ENCODE measurements at regions not wholly inside any gene's neighbourhood (a gene's known extent, or its start where the extent isn't known, plus 50 kb on each side); places are given as distances from the start of the nearest gene placed in this dataset.

DNA sequence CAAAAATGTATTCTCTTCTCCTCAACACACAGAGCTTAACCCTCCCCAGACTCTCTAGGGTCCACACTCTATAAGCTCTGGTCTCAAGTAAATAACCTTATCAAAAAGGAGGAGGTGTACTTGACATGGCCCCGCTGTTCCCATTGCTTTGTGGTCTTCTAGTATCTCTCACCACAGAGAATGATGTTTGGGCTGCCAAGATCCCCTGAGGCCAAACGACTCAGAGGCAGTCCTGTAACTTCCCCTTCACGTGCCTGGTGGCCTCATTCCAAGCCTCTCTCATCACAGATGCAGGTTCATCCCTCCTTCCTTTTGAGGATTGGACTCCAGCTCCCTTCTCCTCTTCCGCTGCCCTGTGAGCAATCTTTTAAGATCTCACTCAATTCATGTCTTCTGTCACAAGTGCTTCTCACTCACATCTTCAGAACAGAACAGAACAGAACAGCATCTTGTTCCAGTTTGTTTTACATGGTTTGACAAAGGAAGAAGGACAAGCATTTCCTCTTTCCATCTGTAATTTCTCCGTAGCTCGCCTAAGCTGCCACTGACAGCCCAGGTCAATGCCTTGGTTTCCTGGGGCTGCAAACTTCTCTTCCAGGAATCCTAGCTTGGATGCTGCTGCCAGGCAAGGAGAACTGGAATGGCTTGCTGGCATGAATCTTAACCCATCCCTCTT is 541.5 kb downstream of the CD83 start:
- no peak for DNase-seq

- DNase-seq = no peak
These were observed 542.3 kb downstream of the CD83 start for GRCh38 chr6:14659841-14660240.

GRCh38 chr6:14660806-14661579 is 543.4 kb downstream of the CD83 start:
- DNase-seq = no peak

GRCh38 chr6:14661691-14662090 is 544.1 kb downstream of the CD83 start:
- no peak for DNase-seq

DNA sequence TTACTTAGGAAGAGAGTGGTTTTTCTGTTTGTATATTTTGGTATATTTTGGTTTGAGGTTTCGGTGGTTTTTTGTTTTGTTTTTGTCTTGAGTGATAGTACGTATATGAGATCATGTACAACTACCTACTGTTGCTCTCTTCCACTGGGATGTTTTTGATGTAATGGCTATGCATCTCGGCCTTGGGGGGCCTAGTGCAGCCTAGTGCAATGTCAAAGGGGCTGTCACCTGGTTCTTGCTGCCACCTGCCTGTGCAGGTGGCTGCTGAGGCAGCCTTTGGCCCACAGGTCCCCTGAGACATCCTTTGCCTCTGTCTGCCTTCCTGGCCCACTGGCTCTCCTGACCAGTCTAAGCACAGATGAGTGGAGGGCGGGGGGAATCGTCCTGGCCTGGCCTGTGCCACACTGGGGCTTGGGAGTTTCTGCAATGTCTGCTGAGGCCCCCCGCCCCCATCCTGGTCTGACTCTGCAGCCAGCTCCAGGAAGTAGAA is 546.6 kb downstream of the CD83 start:
- DNase-seq = no peak

DNA sequence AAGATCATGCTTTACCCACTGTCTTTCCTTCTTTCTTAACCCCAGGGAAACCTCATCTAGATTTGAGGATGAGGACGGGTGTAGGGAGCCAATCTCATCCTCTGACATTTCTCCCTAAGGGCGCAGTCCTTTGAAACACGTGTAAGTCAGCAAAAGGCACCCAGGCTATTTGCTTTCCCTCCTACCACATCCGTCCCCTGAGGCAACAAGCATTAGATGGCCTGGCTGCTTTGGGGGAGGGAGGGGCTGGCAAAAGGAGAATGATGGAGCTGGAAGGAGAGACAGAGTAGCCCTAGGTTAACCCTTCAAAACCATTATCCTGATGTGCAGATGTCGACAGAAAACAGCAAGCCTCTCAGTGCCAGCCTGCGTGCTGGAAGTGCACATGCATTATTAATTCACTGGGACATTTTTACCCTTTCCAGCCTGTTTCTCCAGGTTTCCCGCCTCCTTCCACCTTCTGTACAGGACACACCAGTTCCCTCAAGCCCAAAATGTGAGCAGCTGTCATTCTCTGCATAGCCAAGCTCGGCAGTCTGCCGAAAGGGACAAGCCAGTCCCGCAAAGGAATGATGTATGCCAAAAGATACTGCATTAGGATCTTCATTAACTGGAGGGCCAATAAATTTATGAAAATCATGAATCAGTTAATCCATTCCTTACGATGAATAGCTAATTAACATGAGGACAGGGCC is 547.2 kb downstream of the CD83 start:
- DNase-seq = no peak

DNA sequence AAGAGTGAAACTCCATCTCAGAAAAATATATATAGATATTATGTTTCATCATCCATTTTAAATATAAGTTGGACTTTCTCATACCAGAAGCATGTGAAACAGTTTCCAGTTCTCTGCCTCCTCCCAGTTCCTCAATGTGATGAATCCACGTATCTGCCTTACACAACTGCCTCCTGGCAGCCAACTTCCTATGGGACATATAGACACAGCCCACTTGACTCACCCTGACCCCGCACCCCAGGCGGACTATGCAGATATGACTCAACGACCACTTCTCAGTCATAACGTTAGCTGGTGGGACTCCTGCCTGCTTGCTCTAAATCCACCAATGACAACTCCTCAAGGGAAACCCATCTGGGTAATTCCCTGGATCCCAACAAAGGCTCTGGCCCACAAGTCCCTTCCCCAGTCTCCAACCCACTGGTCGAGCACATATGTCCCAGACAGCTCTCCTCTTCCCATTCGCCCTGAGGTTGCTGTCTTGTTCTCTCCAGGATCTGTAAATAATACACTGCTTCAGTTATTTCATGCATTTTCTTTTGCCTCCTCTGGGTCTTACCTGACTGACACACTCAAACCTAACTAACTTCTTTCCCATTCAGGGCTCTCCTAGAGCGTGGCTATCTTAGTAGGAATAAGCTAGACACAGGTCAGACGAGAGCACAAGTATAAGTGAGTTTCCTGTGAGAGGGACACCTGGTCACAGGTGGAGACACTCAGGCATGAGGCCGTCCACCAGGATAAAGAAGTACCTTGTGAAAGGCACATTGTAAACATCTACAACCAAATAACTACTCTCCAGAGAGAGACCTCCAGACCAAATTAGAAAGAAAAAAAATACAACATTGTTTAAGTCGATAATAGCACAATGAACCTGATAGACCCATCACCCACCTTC is 548.5 kb downstream of the CD83 start:
- no peak for DNase-seq

GRCh38 chr6:14670806-14671205 is 553.2 kb downstream of the CD83 start:
- DNase-seq = no peak

DNA sequence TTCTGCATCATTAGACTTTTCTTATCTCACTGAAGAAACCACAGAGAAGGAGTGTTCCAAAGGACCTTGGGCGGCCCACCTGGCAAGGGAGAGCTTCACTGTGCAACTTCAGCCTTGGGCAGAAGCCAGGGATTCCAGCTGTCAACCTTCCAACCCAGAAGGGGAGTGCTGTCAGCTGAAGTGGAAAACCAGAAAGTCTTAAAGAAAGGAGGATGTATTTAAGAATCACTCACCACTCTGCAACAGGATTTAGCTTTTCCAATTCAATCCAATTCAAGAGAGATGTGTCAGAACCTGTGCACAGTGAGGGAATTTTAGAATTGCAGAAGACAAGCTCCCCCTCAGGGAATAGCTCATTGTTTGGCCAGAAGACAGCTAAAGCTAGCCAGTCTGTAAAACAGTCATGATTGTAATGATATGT is 553.7 kb downstream of the CD83 start:
- no peak for DNase-seq

GRCh38 chr6:14671937-14672336 is 554.4 kb downstream of the CD83 start:
- no peak for DNase-seq

DNA sequence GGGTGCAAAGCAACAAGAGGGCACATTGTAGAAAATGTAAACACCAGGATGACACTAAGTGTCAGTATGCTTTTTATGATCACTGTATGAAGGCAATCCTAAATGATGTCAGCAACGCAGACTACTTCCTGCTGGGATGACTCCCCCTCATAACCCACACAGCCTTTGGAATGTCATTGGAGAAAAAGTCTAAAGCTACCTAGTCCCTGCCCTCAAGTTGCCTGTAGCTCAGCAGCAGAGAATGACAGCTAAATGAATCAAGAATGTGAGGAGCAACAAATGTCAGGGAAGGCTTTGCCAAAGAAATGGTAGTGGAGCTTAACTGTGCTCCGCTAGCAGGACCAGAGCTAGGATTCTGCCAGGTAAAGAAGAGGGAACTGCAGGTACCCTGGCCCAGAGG is 555.6 kb downstream of the CD83 start:
- no peak for DNase-seq

DNA sequence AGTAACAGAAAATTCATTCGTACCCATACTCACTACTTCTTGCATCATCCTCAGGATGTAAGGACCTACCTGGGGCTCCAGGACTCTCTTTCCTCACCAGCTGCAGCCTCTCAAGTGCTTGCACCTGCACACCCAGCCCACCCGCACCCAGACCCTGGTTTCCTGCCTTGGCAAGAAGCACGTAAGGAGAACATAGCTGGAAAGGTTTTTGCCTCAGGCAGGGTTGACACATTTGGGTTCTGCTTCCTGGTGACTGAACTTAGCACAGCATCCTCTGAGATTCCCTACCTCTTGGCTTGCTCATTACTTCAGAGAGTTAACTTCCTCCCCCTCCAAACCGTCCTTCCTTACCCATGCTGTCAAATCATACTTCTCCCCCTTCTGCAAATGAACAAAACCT is 556.9 kb downstream of the CD83 start:
- DNase-seq = no peak

DNA sequence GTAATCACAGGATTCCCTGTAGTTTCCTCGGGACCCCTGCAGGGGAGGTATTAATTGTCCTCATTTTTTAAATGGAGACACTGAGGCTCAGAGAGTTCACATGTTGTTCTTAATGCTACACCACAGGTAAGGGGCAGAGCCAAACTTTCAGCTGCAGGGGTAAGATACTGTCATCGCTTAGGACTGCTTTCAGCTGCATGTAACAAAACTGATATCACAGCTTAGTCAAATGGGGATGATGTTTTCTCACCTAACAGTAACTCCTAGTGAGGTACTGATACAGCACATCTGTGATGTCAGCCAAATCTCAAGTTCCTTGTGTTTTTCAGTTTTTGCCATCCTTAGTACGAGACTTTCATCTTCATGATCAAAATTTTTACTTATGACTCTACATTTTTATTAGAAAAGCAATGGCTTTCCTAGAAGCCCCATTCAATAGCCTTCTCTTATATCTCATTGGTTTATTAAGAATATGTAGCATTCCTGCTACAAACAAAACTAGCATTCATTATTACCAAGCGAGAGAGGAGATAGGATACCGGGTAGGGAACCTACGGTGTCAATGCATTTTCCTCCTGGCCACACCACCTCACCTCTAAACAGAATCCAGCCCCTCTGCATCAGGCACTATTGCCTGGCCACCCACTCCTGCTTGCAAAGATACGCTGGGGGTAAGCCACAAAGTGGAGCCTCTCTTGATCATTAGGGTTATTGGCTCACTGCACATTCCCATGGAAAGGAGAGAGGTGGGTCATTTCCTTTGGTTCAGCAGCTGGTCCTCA is 557.5 kb downstream of the CD83 start:
- no peak for DNase-seq

GRCh38 chr6:14676064-14676463 is 558.5 kb downstream of the CD83 start:
- DNase-seq = no peak

DNA sequence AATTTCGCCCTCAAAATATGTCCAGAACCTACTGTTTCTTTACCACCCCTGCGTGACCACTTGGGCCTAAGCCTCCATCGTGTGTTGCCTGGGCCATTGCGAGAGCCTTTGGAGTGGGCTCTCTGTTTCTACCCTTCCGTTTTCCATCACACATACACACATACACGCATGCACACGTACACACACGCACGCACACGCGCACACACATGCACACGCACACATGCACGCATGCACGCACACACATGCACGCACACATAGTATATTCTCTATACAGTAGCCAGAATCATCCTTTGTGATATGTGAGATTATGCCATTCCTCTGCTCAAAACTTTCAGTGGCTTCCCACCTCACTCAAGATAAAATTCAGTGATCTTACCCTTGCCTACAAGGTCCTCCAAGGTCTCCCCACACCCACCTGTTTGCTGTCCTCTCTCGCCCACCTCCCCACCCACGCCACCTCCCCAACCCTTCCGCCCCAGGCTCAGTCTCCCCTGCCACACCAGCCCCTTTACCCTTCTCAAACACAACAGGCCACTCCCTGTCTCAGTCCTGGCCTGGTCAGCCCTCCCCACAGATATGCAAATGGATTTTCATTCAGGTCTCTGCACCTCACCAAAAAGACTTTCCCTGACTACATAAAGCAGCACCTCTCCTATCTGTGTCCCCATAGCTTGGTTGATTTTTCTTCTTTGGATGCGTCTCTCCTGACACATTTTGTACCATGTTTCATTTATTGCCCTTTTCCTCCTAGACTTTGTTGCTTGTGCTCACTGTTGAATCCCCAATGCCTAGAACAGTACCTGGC is 559.6 kb downstream of the CD83 start:
- no peak for DNase-seq

DNA sequence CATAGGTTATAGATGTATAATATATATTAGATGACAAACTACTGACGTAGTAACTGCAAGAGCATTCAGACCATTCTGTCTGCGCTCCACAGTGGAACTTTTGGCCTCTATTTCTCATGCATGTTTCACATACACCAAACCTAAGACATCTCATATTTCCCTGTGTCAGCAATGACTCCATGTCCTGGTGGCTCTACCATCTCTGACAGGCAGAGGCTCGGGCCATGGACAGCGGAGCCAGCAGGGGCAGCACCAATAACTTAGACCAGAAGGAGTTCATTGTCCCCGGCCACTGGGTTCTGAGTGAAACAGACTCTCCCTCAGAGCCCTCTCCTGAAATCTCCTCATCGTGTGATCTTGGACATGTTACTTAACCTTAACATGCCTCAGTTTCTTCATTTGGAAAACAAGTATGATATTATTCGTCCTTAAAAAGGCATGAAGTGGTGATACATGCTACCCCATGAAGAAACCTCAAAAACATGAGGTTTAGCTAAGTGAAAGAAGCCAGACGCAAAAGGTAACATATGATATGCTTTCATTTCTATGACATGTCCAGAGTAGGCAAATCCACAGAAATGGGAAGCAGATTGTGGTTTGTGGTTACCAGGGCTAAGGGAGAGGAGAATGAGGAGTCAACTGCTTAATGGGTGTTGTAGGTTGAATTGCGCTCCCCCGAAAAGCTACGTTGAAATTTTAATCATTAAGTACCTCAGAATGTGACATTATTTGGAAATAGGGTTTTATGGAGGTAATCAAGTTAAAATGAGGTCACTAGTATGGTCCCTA is 564.0 kb upstream of the JARID2 start:
- no peak for DNase-seq

DNA sequence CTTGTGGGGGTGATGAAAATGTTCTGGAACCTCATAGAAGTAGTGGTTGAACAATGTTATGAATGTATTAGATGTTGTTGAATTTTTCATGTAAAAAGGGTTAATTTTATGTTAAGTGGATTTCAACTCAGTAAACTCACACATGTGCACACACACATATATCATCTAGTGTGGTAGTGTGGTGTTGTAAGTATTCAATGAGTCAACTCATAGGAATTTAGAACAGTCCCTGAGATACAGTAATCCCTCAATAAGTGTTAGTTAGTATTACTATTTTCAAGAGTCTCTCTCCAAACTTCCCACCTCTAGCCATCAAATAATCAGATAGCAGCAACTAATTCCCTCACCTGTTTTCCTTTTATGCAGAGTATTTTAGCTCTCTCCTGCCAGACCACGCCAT is 563.1 kb upstream of the JARID2 start:
- no peak for DNase-seq

DNA sequence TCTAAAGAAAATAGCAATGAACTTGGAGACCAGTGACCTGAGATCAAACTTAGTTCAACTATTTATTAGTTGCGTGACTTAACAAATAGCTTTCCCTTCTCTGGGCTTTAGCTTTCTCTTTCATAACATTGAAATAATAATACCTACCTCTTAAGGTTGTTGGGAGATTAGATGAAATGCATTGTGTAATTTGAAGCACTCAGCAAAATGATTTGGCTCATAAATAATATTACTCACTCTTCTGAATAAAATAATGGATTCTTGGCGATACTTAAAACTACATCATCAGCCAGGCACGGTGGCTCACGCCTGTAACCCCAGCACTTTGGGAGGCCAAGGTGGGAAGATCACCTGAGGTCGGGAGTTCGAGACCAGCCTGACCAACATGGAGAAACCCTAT is 556.2 kb upstream of the JARID2 start:
- no peak for DNase-seq

Data from amygdala (tissue), 56 donors.